GM12878 (cell line): ENCODE measurements at regions not wholly inside any gene's neighbourhood (a gene's known extent, or its start where the extent isn't known, plus 50 kb on each side); places are given as distances from the start of the nearest gene placed in this dataset.

Experiments
- BHLHE40 ChIP-seq, 2 experiments: fragments of 450-650 bp in 1 of 2; IDR thresholded peaks; 2 replicates each; pipeline ENCODE4 v1.6.1; 2011 to 2017; ENCODE audit warnings: low read depth in 2 of 2, borderline replicate concordance in 1 of 2, improper control_type of control experiment in 1 of 2, low read length in 1 of 2, mild to moderate bottlenecking in 1 of 2
- BMI1 ChIP-seq: fragments of 450-650 bp; IDR thresholded peaks from 2 replicates; pipeline ENCODE4 v1.6.1; 2016; ENCODE audit warnings: mild to moderate bottlenecking, moderate library complexity, borderline replicate concordance
- CBX5 ChIP-seq: sonication (generic); IDR thresholded peaks from 2 replicates; pipeline ENCODE4 v1.6.1; 2016; ENCODE audit warnings: low read depth, moderate library complexity, mild to moderate bottlenecking, inconsistent platforms
- CHD4 ChIP-seq: fragments of 200-600 bp; sonication (generic); IDR thresholded peaks from 2 replicates; pipeline ENCODE4 v1.6.1; 2016; ENCODE audit warnings: mild to moderate bottlenecking
- JUNB ChIP-seq: IDR thresholded peaks from 2 replicates; pipeline ENCODE4 v1.6.1; 2016; ENCODE audit warnings: antibody characterized with exemption, mild to moderate bottlenecking
- LARP7 ChIP-seq: fragments of 450-650 bp; IDR thresholded peaks from 2 replicates; pipeline ENCODE4 v1.6.1; 2017; ENCODE audit warnings: mild to moderate bottlenecking
- POLR2AphosphoS5 ChIP-seq: IDR thresholded peaks from 2 replicates; pipeline ENCODE4 v1.6.1; 2011; ENCODE audit warnings: mild to moderate bottlenecking, low read length, inconsistent platforms

DNA sequence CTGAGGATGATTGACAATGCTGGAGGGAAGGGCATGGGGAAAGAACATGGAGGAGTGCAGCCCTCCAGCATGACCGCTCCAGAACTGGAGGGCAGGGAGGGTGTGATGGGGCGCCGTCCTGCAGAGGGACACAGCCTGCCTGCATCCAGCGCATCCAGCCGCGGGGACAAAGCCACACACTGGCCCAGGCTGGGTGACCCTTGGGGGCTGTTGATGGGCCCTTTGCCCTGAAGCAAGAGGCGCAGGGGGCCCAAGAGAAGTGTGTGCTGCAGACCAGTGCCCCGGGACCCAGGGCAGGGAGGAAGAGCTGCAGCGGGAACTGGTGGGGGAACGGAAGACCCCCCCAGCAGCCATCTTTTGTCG lies 169.8 kb upstream of the PPP1R26 start:
- TF ChIP-seq POLR2AphosphoS5 (no peak), BHLHE40 (IDR thresholded peaks at IDR 0.05; ENCODE audit: borderline replicate concordance in 1 of 2, low read depth in 2 of 2, low read length in 1 of 2) (no peak), CHD4 (no peak), JUNB (no peak), LARP7 (no peak), BMI1 (no peak), CBX5 (no peak)
